ENCODE measurements at regions not wholly inside any gene's neighbourhood (a gene's known extent, or its start where the extent isn't known, plus 50 kb on each side); places are given as distances from the start of the nearest gene placed in this dataset.

- H3K36me3 ChIP-seq: no peaks in the 10 kb centered on the region
- no peak overlapping the region for H3K27ac ChIP-seq
- no peak overlapping the region for H3K4me3 ChIP-seq (ENCODE audit: low read depth, low read length)
- no peak for TF ChIP-seq CTCF (IDR thresholded peaks at IDR 0.05; ENCODE audit: low read depth, low read length)
- H3K9me3 ChIP-seq (ENCODE audit: severe bottlenecking): no peaks in the 10 kb centered on the region
- H3K27me3 ChIP-seq (ENCODE audit: insufficient read depth, low read depth, severe bottlenecking): no peaks in the 10 kb centered on the region
- no peak for DNase-seq
These were observed 216.3 kb upstream of the ARPP21 start for GRCh38 chr3:35422836-35423601.

- no peak for TF ChIP-seq CTCF (IDR thresholded peaks at IDR 0.05; ENCODE audit: low read depth, low read length)
- Histone ChIP-seq H3K27ac (no peak overlapping the region), H3K4me3 (ENCODE audit: low read depth, low read length) (no peak overlapping the region), H3K36me3 (no peaks in the 10 kb centered on the region), H3K27me3 (ENCODE audit: insufficient read depth, low read depth, severe bottlenecking) (no peaks in the 10 kb centered on the region), H3K9me3 (ENCODE audit: severe bottlenecking) (no peaks in the 10 kb centered on the region)
- DNase-seq: no peak
These were observed 212.9 kb upstream of the ARPP21 start for GRCh38 chr3:35426366-35426958.

GRCh38 chr3:35437381-35437780 lies 201.9 kb upstream of the ARPP21 start:
- no peaks in the 10 kb centered on the region for H3K36me3 ChIP-seq
- H3K4me3 ChIP-seq (ENCODE audit: low read depth, low read length): no peak overlapping the region
- no peak for DNase-seq
- no peak for TF ChIP-seq CTCF (IDR thresholded peaks at IDR 0.05; ENCODE audit: low read depth, low read length)
- no peak overlapping the region for H3K27ac ChIP-seq
- H3K27me3 ChIP-seq (ENCODE audit: insufficient read depth, low read depth, severe bottlenecking): no peaks in the 10 kb centered on the region
- H3K9me3 ChIP-seq (ENCODE audit: severe bottlenecking): no peaks in the 10 kb centered on the region

- no peak for TF ChIP-seq CTCF (IDR thresholded peaks at IDR 0.05; ENCODE audit: low read depth, low read length)
- no peak overlapping the region for H3K4me3 ChIP-seq (ENCODE audit: low read depth, low read length)
- H3K36me3 ChIP-seq: no peaks in the 10 kb centered on the region
- H3K27me3 ChIP-seq (ENCODE audit: insufficient read depth, low read depth, severe bottlenecking): no peaks in the 10 kb centered on the region
- H3K27ac ChIP-seq: no peak overlapping the region
- no peak for DNase-seq
- no peaks in the 10 kb centered on the region for H3K9me3 ChIP-seq (ENCODE audit: severe bottlenecking)
These were observed 201.2 kb upstream of the ARPP21 start for GRCh38 chr3:35438101-35438500.

GRCh38 chr3:35439663-35440062 lies 199.7 kb upstream of the ARPP21 start:
- no peaks in the 10 kb centered on the region for H3K9me3 ChIP-seq (ENCODE audit: severe bottlenecking)
- H3K36me3 ChIP-seq: no peaks in the 10 kb centered on the region
- TF ChIP-seq CTCF (IDR thresholded peaks at IDR 0.05; ENCODE audit: low read depth, low read length): no peak
- DNase-seq: no peak
- no peaks in the 10 kb centered on the region for H3K27me3 ChIP-seq (ENCODE audit: insufficient read depth, low read depth, severe bottlenecking)
- no peak overlapping the region for H3K27ac ChIP-seq
- no peak overlapping the region for H3K4me3 ChIP-seq (ENCODE audit: low read depth, low read length)

Data from WERI-Rb-1 (cell line).